Ovary (tissue), 3 donors: ENCODE measurements at regions not wholly inside any gene's neighbourhood (a gene's known extent, or its start where the extent isn't known, plus 50 kb on each side); places are given as distances from the start of the nearest gene placed in this dataset.

Experiments
- POLR2A ChIP-seq: fragments of 450-650 bp; IDR thresholded peaks from one replicate; pipeline ENCODE4 v1.6.1; 2017; ENCODE audit warnings: antibody characterized with exemption, mild to moderate bottlenecking, moderate library complexity
- TF ChIP-seq, protein P1 (sequence below), 3 donors: fragments of 450-650 bp in 2 of 3; fragments of 200-600 bp in 1 of 3; IDR thresholded peaks; one replicate each; pipeline versions ENCODE4 v1.5.1 to v1.8.0; 2016 to 2022; ENCODE audit warnings: antibody characterized with exemption in 3 of 3, mild to moderate bottlenecking in 1 of 3
- donor health status: DM: no; HTN: no; CAD: no.

DNA sequence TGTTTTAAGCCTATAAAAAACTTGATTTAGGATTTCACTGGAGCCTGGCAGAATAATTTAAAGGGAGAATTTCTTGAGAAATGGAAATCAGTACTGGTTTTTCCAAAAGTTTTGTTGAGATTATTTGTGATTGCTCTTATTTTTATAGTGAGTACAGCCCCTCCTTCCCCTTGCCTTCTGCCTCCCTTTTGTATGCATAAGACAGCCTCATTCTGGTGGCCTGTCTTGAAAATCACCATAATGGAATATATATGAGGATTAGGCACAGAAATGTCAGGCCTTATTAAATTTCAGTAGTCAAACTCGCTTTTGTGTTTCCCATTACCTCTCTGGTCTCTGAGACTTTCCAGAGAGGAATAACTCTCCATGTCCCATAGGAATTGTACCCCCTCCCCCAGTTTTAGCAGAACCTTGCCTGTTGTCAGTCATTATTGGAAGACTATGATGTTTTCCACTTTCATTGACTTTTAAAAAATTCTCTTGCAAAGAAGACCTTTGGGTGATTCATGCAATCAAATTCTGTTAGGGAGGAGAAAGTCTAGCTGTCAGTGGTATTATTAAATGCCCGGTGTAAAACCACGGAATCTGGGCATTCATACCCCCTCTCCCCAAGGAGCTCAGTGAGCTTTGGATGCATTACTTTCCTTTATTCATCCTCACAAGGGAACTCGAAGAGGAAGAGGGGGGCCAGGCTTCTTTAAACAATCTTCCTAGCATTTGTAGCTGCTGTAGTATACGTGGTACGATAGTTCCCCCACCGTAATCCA, 171.6 kb upstream of the TSC22D2 start:
- TF ChIP-seq, protein P1, sequence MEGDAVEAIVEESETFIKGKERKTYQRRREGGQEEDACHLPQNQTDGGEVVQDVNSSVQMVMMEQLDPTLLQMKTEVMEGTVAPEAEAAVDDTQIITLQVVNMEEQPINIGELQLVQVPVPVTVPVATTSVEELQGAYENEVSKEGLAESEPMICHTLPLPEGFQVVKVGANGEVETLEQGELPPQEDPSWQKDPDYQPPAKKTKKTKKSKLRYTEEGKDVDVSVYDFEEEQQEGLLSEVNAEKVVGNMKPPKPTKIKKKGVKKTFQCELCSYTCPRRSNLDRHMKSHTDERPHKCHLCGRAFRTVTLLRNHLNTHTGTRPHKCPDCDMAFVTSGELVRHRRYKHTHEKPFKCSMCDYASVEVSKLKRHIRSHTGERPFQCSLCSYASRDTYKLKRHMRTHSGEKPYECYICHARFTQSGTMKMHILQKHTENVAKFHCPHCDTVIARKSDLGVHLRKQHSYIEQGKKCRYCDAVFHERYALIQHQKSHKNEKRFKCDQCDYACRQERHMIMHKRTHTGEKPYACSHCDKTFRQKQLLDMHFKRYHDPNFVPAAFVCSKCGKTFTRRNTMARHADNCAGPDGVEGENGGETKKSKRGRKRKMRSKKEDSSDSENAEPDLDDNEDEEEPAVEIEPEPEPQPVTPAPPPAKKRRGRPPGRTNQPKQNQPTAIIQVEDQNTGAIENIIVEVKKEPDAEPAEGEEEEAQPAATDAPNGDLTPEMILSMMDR (IDR thresholded peaks at IDR 0.05) = no peak
- no peak for TF ChIP-seq POLR2A
